Progenitor cell of endocrine pancreas (in vitro differentiated cells): ENCODE measurements at regions not wholly inside any gene's neighbourhood (a gene's known extent, or its start where the extent isn't known, plus 50 kb on each side); places are given as distances from the start of the nearest gene placed in this dataset.
"Not testable (repeated sequence)": the region's sequence is repeated elsewhere in the genome, so short reads cannot be mapped to it uniquely, and the experiment has no call there.

Experiments used
- DNase-seq: peaks from one replicate; pipeline ENCODE4 v3.0.0; 2021; ENCODE audit warnings: low spot score; ENCODE audit not compliant: unreplicated experiment
- H3K27ac Mint-ChIP-seq: 2 replicates; pipeline ENCODE4 v1.8.0; 2021; ENCODE audit warnings: mild to moderate bottlenecking, moderate library complexity, mixed read lengths
- H3K27me3 Mint-ChIP-seq: 2 replicates; pipeline ENCODE4 v1.8.0; 2021; ENCODE audit warnings: mixed read lengths
- H3K36me3 Mint-ChIP-seq: 2 replicates; pipeline ENCODE4 v1.8.0; 2022; ENCODE audit warnings: mixed read lengths; ENCODE audit not compliant: insufficient read depth
- H3K4me1 Mint-ChIP-seq: 2 replicates; pipeline ENCODE4 v1.8.0; 2021; ENCODE audit warnings: low read depth, mixed read lengths
- H3K4me3 Mint-ChIP-seq: 2 replicates; pipeline ENCODE4 v1.8.0; 2021; ENCODE audit warnings: low read depth, mild to moderate bottlenecking, moderate library complexity, mixed read lengths
- H3K9me3 Mint-ChIP-seq: 2 replicates; pipeline ENCODE4 v1.8.0; 2021; ENCODE audit warnings: low read depth, mixed read lengths
- CTCF ChIP-seq: fragments of 200-600 bp; sonication (generic); IDR thresholded peaks from one replicate; pipeline ENCODE4 v1.5.0; 2021; ENCODE audit warnings: antibody characterized with exemption, mild to moderate bottlenecking; ENCODE audit not compliant: unreplicated experiment

- no peak for DNase-seq
- Mint-ChIP-seq H3K4me3 (no peak overlapping the region), H3K36me3 (peaks cover 8% of the 10 kb centered on the region), H3K4me1 (peaks cover 5% of the 10 kb centered on the region), H3K9me3 (no peaks in the 10 kb centered on the region), H3K27me3 (no peaks in the 10 kb centered on the region), H3K27ac (no peak overlapping the region)
- no peak for TF ChIP-seq CTCF
These were observed 83.3 kb downstream of the DISP1 start for GRCh38 chr1:222898191-222898527.

- peaks cover 5% of the 10 kb centered on the region for H3K36me3 Mint-ChIP-seq
- H3K27me3 Mint-ChIP-seq, result no peaks in the 10 kb centered on the region
- peaks cover 5% of the 10 kb centered on the region for H3K4me1 Mint-ChIP-seq
- DNase-seq, result no peak
- no peak overlapping the region for H3K4me3 Mint-ChIP-seq
- TF ChIP-seq CTCF, result no peak
- H3K9me3 Mint-ChIP-seq, result no peaks in the 10 kb centered on the region
- no peak overlapping the region for H3K27ac Mint-ChIP-seq
These were observed 84.6 kb downstream of the DISP1 start for GRCh38 chr1:222899471-222899870.

- TF ChIP-seq CTCF, result no peak
- H3K27ac Mint-ChIP-seq, result no peak overlapping the region
These were observed 89.6 kb downstream of the DISP1 start for GRCh38 chr1:222904451-222904850.

GRCh38 chr1:222905151-222905550 is 90.3 kb downstream of the DISP1 start:
- Mint-ChIP-seq H3K9me3 (no peaks in the 10 kb centered on the region), H3K27ac (no peak overlapping the region), H3K4me3 (no peak overlapping the region), H3K4me1 (no peaks in the 10 kb centered on the region), H3K36me3 (peaks cover 5% of the 10 kb centered on the region), H3K27me3 (no peaks in the 10 kb centered on the region)
- DNase-seq, result no peak
- no peak for TF ChIP-seq CTCF

More at GRCh38 chr1:222904451-222904850, 89.6 kb downstream of the DISP1 start:
- no peaks in the 10 kb centered on the region for H3K9me3 Mint-ChIP-seq
- H3K27me3 Mint-ChIP-seq, result no peaks in the 10 kb centered on the region
- DNase-seq, result no peak
- H3K36me3 Mint-ChIP-seq, result peaks cover 5% of the 10 kb centered on the region
- no peak overlapping the region for H3K4me3 Mint-ChIP-seq
- H3K4me1 Mint-ChIP-seq, result peaks cover under 1% of the 10 kb centered on the region

- not testable (repeated sequence) for H3K27ac Mint-ChIP-seq, H3K4me3 Mint-ChIP-seq, H3K4me1 Mint-ChIP-seq, H3K27me3 Mint-ChIP-seq, H3K36me3 Mint-ChIP-seq, H3K9me3 Mint-ChIP-seq, DNase-seq
These were observed 91.5 kb downstream of the DISP1 start for GRCh38 chr1:222906271-222906739.

- DNase-seq, result no peak
- Mint-ChIP-seq H3K27me3 (no peaks in the 10 kb centered on the region), H3K4me1 (peaks cover 7% of the 10 kb centered on the region), H3K9me3 (no peaks in the 10 kb centered on the region), H3K36me3 (no peaks in the 10 kb centered on the region), H3K4me3 (no peak overlapping the region), H3K27ac (no peak overlapping the region)
- TF ChIP-seq CTCF, result no peak
These were observed 94.7 kb downstream of the DISP1 start for GRCh38 chr1:222909586-222909985.
